ENCODE measurements at regions not wholly inside any gene's neighbourhood (a gene's known extent, or its start where the extent isn't known, plus 50 kb on each side); places are given as distances from the start of the nearest gene placed in this dataset.
"Not testable (repeated sequence)": the region's sequence is repeated elsewhere in the genome, so short reads cannot be mapped to it uniquely, and the experiment has no call there.

DNA sequence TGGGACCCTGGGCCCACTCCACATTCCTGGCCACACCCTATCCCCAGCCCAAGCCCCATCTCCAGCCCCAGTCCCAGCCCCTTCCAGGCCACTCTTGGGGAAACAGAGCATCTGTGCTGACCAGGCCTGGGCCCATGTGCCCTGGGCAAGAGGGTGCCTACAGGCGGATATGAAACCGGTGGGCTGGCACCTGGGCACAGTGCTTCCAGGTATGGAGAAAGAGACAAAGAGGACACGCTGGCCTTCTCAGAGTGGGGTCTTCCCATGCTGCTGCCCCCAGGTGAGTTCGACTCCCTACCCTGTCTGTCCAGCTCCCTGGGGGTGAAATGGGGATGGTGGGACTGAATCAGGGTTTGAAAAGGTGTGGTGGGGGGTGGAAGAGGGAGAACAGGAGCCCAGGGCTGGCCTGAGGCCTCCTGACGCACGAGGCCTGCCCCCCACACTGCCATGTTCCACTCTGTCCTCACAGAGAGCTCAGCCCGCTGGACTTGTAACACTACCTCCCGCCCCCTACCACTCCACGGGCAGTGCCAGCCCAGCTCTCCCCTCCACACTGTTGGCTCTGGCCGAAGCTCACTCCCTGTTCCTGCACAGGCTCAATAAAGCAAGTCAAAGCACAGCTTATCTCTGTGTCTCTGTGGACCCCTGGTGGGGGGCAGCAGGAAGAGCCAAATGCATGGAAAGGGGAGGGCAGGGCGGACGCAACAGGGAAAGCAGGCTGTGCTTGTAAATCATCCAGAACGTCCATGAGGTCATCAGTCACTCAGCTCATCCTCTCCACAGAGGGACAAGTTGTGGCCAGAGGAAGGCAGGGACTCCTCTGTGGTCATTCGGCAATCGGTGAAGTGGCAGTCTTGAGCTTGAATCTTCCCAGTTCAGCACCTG, 71.1 kb upstream of the TMEM97 start:
- DNase-seq (ENCODE audit: extremely low read depth in 1 of 11, low read depth in 9 of 11, low spot score in 4 of 11): no peak

DNA sequence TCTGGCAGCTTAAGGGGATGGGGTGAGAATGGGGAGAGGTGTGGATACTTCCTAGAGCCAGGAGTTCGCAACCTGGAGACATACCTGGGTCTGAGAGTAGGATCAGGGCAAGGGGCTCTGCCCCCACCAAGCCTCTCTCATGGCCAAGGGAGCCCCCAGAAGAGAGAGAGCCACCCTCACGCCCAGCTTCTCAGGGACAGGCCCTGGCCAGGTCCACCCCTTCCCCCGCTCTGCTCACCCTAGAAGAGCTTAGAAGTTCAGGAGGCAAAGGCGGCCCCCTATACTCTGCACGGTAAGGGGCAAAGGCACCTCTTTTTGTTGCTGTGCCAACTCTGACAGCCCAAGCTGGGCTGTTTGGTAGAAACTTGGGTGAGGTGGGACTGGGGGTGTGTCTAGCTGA, 69.3 kb upstream of the TMEM97 start:
- DNase-seq (ENCODE audit: extremely low read depth in 1 of 11, low read depth in 9 of 11, low spot score in 4 of 11): no peak

DNA sequence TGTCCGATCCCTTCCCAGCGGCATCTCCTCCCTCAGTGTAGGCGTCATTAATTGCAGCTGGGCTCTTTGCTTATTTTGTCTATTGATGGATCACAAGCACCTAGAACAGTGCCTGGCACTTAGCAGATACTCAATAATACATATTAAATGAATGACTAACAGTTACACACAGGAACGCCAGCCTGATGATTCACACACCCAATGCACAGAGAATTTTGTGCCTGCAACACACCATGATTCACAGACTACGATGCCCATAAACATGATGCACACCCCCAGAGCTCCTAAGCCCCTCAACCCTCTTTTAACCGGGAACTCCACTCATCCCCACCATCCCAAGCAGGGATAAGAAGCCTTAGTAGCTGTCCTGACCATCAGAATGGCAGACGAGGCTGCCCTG, 66.6 kb upstream of the TMEM97 start:
- DNase-seq (ENCODE audit: extremely low read depth in 1 of 11, low read depth in 9 of 11, low spot score in 4 of 11): no peak

DNA sequence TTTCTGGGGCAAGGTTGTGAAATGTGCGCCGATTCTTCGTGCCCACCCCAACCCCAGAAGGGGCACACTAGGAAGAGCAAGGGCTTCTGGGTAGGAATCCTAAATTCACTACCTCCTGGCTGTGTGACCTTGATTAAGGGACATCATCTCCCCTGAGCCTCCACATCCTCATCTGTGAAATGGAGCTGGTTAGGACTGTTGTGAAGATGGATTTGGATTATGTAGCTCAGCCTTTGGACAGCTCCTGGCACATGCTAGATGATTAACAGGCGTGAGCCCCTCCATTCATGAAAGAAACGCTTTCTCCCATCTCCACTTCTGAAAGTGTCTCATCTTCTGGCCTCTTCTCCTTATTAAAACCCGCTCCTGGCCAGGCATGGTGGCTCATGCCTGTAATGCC, 65.3 kb upstream of the TMEM97 start:
- DNase-seq (ENCODE audit: extremely low read depth in 1 of 11, low read depth in 9 of 11, low spot score in 4 of 11): no peak

DNA sequence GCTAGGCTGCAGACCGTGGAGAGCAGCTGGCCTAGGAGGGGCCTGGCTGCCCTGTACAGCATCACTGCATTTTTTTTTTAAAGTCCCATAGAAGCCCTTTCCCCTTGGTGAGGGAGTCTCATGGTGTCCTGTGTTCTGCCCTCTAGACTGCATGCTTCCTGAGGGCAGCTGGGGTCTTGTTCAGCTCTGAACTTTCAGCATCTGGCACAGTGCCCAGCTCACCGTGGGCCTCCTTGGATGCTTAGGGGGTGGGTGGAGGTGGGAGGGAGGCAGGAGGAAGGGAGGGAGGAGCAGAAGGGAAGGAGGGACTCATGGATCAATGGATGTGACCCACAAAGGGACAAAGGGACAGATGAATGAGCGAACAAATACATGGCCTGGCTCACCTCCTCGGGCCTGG, 63.4 kb upstream of the TMEM97 start:
- no peak for DNase-seq (ENCODE audit: extremely low read depth in 1 of 11, low read depth in 9 of 11, low spot score in 4 of 11)

DNA sequence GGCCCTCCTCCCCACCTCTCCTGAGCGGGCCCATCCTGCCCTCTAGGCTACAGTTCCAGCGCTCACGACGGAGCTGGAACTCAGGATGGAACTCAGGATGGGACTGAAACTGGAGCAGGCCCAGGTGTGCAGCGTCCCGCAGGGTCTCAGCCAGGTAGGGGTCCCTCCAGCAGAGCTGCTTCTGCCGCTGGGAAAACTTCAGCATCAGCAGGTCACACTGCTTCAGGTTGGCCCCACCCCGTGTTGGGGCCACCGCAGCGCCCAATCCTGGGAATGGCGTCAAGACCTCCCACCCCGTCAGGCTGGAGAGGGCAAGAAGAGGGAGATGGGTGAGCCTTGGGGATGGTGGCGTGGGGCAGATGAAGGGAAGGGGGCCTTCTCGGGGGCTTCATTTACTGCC, 62.6 kb upstream of the TMEM97 start:
- DNase-seq (ENCODE audit: extremely low read depth in 1 of 11, low read depth in 9 of 11, low spot score in 4 of 11): no peak

DNA sequence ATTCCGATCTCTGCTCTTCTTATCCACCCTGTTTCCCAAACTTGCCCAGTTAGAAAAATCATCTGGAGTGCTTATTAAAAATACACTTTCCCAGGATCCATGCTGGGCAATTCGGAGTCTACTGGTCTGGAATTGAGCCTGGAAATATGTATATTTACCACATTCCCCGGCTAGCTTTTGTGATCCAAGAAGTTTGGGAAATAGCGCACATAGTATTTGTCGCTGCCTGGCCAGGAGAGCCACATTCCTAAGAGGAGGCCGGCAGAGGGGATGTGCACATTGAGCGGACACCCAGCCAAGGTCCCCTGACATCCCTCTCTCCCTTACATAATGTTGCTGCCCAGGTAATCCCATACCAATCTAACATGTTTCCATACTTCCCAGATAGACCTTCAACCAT, 62.1 kb upstream of the TMEM97 start:
- DNase-seq (ENCODE audit: extremely low read depth in 1 of 11, low read depth in 9 of 11, low spot score in 4 of 11): no peak

DNA sequence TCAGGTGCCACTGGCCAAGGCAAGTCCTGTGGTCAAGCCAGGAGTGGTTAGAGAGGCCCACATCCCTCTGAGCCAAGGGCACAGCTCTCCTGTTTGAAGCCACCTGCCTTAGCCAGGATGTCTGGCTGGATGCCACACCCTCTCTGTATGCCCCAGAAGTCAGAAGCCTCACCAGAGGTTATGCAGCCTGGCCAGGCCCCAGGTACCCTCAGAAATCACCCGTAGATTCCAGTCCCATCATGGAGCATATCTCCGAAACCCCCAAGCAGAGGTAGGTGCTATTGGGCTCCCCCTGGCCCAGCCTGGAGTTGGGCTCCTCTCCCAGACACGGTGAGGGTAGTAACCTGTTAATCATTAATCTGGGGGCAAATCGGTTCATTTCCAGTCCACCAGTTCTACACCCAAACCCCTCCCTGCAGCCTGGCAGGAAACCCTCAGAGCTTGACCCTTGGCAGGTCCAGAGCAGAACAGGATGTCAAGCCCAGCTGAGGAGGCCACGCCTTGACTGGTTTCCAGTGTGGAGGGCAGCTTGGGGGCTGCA, 60.6 kb upstream of the TMEM97 start:
- DNase-seq (ENCODE audit: extremely low read depth in 1 of 11, low read depth in 9 of 11, low spot score in 4 of 11): peak in 7 of 11 donors; percentile 15 to 55 (median 31)

DNA sequence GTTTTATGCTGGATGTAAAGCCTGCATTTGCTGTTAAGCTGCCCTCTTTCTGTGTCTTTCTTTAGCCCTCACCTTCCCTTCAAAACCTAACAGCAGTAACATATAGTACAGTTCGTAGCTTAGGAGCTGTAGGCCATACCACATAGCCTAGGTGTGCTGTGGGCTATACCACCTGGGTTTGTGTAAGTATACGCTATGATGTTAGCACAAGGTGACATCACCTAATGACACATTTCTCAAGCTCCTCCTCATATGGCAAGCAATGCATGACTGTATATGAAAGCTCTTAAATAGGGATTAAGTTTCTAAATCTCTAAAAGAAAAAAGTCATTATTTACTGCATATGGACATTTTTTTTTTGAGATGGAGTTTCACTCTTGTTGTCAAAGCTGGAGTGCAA, 57.8 kb upstream of the TMEM97 start:
- no peak for DNase-seq (ENCODE audit: extremely low read depth in 1 of 11, low read depth in 9 of 11, low spot score in 4 of 11)

DNA sequence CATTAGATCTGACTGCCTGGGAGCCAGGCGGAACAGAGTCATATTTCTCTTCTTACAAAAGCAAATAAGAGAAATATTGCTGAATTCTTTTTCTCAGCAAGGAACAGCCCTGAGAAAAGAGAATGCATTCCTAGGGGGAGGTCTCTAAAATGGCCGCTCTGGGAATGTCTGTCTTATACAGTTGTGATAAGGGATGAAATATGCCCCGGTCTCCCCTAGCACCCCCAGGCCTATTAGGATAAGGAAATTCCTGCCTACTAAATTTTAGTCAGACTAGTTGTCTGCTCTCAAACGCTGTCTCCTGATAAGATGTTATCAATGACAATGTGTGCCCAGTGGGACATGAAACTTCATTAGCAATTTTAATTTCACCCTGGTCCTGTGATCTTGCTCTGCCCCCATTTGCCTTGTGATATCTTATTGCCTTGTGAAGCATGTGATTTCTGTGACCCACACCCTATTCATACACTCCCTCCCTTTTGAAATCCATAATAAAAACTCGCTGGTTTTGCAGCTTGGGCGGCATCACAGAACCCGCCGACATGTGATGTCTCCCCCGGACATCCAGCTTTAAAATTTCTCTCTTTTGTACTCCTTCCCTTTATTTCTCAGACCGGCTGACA, 56.8 kb upstream of the TMEM97 start:
- DNase-seq (ENCODE audit: extremely low read depth in 1 of 11, low read depth in 9 of 11, low spot score in 4 of 11): not testable (repeated sequence)

DNA sequence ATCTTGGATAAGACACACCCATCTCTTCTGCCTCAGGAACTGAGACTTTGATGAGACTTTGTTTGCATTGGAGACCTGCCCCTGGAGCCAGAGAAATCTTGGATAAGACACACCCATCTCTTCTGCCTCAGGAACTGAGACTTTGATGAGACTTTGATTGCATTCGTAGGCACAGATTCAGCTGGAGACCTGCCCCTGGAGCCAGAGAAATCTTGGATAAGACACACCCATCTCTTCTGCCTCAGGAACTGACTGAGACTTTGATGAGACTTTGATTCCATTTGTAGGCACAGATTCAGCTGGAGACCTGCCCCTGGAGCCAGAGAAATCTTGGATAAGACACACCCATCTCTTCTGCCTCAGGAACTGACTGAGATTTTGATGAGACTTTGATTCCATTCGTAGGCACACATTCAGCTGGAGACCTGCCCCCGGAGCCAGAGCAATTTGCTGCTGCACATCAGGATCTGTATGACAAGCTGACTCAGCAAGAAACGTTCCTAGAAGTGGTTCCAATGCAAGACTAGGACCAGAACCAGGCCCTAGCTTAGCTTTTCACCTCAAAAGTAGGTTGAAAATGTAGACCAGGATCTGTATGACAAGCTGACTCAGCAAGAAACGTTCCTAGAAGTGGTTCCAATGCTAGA, 54.0 kb upstream of the TMEM97 start:
- not testable (repeated sequence) for DNase-seq (ENCODE audit: extremely low read depth in 1 of 11, low read depth in 9 of 11, low spot score in 4 of 11)

DNA sequence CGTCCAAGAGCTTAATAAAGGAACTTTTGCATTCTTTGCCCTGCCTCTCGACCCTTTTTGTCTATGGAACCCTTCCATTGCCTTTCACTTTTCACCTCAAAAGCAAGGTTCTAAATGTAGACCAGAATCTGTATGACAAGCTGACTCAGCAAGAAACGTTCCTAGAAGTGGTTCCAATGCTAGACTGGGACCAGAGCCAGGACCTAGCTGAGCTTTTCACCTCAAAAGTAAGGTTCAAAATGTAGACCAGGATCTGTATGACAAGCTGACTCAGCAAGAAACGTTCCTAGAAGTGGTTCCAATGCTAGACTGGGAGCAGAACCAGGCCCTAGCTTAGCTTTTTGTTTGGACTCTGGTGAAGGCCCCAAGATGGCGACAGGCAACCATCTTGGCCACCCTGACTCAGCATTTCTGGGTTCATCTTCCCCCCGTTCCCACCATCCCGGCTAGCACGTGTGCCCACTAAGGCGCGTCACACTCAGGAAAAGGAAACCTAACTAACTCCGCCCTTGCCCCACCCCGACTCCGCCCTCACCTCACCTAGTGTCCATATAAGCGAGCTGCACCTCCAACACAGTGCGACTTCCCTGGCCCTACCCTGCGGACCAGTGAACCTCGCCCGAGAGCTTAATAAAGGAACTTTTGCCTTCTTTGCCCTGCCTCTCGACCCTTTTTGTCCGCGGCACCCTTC, 53.0 kb upstream of the TMEM97 start:
- DNase-seq (ENCODE audit: extremely low read depth in 1 of 11, low read depth in 9 of 11, low spot score in 4 of 11): not testable (repeated sequence)

DNA sequence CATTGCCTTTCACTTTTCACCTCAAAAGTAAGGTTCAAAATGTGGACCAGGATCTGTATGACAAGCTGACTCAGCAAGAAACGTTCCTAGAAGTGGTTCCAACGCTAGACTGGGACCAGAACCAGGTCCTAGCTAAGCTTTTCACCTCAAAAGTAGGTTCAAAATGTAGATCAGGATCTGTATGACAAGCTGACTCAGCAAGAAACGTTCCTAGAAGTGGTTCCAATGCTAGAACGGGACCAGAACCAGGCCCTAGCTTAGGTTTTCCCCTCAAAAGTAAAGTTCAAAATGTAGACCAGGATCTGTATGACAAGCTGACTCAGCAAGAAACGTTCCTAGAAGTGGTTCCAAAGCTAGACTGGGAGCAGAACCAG, 52.5 kb upstream of the TMEM97 start:
- DNase-seq (ENCODE audit: extremely low read depth in 1 of 11, low read depth in 9 of 11, low spot score in 4 of 11): not testable (repeated sequence)

DNA sequence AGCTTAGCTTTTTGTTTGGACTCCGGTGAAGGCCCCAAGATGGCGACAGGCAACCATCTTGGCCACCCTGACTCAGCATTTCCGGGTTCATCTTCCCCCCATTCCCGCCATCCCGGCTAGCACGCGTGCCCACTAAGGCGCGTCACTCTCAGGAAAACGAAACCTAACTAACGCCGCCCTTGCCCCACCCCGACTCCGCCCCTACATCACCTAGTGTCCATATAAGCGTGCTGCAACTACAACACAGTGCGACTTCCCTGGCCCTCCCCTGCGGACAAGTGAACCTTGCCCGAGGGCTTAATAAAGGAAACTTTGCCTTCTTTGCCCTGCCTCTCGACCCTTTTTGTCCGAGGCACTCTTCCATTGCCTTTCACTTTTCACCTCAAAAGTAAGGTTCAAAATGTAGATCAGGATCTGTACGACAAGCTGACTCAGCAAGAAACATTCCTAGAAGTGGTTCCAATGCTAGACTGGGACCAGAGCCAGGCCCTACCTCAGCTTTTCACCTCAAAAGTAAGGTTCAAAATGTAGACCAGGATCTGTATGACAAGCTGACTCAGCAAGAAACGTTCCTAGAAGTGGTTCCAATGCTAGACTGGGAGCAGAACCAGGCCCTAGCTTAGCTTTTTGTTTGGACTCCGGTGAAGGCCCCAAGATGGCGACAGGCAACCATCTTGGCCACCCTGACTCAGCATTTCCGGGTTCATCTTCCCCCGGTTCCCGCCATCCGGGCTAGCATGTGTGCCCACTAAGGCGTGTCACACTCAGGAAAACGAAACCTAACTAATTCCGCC, 51.9 kb upstream of the TMEM97 start:
- not testable (repeated sequence) for DNase-seq (ENCODE audit: extremely low read depth in 1 of 11, low read depth in 9 of 11, low spot score in 4 of 11)

DNA sequence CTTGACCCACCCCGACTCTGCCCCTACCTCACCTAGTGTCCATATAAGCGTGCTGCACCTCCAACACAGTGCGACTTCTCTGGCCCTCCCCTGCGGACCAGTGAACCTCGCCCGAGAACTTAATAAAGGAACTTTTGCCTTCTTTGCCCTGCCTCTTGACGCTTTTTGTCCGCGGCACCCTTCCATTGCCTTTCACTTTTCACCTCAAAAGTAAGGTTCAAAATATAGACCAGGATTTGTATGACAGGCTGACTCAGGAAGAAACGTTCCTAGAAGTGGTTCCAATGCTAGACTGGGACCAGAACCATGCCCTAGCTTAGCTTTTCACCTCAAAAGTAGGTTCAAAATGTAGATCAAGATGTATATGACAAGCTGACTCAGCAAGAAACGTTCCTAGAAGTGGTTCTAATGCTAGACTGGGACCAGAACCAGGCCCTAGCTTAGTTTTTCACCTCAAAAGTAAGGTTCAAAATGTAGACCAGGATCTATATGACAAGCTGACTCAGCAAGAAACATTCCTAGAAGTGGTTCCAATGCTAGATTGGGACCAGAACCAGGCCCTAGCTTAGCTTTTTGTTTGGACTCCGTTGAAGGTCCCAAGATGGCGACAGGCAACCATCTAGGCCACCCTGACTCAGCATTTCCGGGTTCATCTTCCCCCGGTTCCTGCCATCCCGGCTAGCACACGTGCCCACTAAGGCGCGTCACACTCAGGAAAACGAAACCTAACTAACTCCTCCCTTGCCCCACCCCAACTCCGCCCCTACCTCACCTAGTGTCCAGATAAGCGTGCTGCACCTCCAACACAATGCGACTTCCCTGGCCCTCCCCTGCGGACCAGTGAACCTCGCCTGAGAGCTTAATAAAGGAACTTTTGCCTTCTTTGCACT, 51.0 kb upstream of the TMEM97 start:
- no peak for DNase-seq (ENCODE audit: extremely low read depth in 1 of 11, low read depth in 9 of 11, low spot score in 4 of 11)

DNA sequence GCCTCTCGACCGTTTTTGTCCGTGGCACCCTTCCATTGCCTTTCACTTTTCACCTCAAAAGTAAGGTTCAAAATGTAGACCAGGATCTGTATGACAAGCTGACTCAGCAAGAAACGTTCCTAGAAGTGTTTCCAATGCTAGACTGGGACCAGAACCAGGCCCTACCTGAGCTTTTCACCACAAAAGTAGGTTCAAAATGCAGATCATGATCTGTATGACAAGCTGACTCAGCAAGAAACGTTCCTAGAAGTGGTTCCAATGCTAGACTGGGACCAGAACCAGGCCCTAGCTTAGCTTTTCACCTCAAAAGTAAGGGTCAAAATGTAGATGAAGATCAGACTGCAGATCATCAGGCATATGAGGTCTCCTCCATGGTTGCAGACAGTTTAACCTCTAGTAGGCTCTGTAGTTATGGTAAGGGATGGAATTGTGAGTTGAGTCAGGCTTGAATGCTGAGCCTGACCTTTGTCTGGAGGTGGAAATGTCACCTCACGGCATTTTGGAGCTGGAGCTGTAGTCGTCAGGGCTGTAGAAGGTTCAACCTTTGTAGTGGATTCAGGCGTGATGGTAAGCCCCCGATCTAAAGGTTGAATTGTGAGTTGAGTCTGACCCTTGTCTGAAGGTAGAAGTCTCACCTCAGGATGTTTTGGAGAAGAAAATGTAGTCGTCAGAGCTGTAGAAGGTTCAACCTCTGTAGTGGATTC, 50.2 kb upstream of the TMEM97 start:
- DNase-seq (ENCODE audit: extremely low read depth in 1 of 11, low read depth in 9 of 11, low spot score in 4 of 11): no peak

All from renal cortex interstitium (tissue), 11 donors.